HG02588 (cell line): ENCODE measurements at regions not wholly inside any gene's neighbourhood (a gene's known extent, or its start where the extent isn't known, plus 50 kb on each side); places are given as distances from the start of the nearest gene placed in this dataset.
"Not testable (repeated sequence)": the region's sequence is repeated elsewhere in the genome, so short reads cannot be mapped to it uniquely, and the experiment has no call there.

Experiments used
- ATAC-seq: cut with Tn5 transposase; IDR thresholded peaks from one replicate; pipeline ENCODE4 v1.9.1; 2021; ENCODE audit warnings: mild to moderate bottlenecking, moderate library complexity; ENCODE audit not compliant: unreplicated experiment

DNA sequence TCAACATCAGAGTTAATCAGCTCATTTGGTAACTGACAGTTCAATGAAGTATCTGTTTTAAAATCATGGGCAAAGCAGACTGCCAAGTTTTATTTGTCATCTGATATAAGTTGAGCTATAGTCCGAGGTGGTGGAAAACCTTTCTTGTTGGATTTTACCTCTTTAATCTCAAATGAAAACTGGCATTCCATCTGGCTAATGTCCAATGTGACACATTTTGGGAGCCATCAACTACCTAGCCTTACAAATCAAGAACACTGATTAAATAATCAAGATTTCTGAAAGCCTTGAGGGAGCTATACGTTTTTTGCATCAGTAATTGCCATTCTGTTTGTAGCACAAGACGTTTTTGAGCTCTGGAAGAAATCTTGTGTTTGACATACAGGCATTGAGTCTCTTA is 1380.5 kb upstream of the WWC1 start:
- ATAC-seq = no peak

DNA sequence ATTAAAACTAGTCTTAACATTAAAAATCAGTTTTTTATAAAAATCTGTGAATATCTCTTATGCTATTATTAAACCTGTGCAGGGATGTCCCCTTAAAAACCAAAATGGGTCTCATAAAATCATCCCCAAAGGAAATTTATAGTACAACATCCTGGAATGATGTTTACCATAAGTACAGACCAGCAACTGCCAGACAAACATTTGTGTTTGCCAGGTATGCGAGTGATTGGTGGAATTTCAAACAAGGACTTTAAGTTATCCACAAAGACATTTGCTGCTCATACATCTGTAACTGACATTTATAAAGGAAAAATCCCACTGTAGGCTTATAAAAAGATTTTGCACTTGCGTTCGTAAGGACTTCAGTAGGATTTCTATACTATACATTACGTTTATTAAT is 1375.4 kb upstream of the WWC1 start:
- ATAC-seq = no peak

DNA sequence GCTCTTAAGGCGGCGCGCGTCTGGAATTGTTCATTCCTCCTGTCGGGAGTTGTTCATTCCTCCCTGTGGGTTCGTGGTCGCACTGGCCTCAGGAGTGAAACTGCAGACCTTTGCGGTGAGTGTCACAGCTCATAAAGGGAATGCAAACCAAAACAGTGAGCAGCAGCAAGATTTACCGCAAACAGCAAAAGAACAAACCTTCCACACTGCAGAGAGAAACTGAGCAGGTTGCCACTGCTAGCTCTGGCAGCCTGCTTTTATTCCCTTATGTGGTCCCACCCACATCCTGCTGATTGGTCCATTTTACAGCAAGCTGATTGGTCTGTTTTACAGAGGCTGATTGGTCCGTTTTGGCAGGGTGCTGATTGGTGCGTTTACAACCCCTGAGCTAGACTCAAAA is 1365.3 kb upstream of the WWC1 start:
- ATAC-seq = no peak

DNA sequence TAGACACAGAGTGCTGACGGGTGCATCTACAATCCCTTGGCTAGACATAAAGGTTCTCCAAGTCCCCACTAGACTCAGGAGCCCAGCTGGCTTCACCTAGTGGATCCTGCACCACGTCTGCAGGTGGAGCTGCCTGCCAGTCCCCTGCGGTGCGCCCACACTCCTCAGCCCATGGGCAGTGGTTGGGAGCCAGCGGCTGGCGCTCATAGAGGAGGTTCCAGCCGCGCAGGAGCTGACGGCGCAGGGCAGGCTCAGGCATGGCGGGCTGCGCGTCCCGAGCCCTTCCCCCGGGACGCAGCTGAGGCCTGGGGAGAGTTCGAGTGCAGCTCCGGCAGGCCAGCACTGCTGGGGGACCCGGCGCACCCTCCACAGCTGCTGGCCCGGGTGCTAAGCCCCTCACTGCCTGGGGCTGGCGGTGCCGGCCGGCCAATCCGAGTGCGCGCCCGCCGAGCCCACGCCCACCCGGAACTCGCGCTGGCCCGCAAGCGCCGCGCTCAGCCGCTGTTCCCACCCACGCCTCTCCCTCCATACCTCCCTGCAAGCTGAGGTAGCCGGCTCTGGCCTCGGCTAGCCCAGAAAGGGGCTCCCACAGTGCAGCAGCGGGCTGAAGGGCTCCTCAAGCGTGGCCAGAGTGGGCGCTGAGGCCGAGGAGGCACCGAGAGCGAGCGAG is 1364.5 kb upstream of the WWC1 start:
- not testable (repeated sequence) for ATAC-seq

DNA sequence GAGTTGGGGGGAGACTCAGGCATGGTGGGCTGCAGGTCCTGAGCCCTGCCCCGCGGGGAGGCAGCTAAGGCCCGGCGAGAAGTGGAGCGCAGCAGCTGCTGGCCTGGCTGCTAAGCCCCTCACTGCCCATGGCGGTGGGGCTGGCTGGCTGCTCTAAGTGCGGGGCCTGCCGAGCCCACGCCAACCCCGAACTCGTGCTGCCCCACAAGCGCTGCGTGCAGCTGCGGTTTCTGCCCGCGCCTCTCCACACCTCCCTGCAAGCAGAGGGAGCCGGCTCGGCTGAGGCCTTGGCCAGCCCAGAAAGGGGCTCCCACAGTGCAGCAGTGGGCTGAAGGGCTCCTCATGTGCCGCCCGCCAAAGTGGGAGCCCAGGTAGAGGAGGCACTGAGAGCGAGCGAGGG is 1355.1 kb upstream of the WWC1 start:
- ATAC-seq = no peak

DNA sequence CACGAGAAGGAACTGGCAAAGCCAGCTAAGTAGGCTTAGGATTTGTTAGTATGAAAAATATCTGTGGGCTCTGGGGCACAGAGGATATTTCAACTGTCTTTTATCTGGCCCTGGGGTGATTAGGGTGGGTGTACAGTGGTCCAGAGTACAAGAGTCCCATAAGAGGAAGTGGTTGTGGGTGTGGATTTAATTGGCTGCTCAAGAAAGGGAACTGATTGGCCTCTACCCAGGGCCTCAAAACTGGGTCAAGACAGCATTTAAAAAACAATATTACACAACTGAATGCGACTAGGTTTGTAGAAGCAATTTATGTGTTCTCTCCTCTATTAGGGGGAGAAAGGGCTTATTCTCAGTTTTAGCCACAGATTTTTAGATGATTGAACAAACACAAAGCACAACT is 1353.4 kb upstream of the WWC1 start:
- no peak for ATAC-seq

DNA sequence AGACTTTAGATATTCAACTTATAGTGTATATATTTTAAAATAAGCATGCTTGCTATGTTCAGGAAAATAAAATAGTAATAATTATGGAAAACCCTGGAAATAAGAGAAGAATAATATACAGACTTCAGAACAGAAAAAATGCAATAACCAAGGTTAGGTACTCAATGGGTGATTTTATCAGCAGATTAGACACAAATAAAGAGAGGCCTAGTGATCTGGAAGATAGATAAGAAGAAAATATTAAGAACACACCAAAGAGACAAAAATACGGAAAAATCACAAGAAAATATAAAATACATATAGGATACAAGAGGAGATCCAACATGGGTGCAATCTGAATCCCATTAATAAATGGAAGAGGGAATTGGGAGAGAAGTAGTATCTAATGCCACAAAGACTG is 1348.5 kb upstream of the WWC1 start:
- no peak for ATAC-seq

DNA sequence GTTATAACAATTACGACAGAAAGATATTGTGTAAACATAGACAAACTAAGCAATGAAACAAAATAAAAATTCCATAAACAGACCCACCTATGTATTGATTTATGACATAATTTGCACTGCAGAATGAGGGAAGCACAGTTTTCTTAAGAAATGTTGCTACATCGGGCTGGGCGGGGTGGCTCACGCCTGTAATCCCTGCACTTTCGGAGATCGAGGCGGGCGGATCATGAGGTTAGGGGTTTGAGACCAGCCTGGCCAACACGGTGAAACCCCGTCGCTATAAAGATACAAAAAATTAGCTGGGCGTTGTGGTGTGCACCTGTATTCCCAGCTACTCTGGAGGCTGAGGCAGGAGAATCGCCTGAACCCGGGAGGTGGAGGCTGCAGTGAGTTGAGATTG is 1344.4 kb upstream of the WWC1 start:
- no peak for ATAC-seq

DNA sequence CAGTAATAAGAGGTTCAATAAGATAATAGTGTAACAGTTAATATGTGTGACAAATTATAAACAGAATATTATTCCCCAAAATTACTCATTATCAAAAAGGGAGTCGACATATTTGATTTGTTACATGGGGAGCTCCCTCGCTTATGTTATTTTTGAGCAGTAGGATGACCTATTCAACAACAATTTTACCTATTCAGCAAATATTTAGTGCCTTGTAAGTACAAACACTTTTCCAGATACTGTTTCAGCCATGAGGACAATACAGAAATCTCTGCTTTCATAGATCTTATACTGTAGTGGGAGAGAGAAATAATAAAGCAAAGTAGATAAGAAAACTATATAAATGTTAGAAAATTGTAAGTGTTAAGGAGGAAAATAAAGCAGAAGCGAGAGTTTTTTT is 1342.8 kb upstream of the WWC1 start:
- no peak for ATAC-seq

DNA sequence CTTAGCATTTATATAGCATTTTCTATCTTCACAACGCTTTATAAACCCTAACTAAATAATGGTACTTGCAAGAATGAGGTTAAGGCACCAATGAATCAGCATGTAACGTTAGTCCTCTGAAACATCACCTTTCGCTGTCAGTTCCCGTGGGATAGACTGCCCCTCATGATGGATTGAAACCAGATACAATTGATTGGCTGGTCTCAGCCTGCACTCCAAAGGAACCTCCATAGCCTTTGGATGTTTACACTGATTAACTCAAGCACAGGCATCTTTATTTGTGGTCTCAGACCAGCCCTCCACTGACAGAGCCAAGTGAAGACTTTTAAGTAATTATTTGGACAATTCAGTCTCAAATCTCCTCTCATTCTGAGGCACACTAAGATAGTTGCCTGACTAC is 1339.4 kb upstream of the WWC1 start:
- ATAC-seq = no peak

DNA sequence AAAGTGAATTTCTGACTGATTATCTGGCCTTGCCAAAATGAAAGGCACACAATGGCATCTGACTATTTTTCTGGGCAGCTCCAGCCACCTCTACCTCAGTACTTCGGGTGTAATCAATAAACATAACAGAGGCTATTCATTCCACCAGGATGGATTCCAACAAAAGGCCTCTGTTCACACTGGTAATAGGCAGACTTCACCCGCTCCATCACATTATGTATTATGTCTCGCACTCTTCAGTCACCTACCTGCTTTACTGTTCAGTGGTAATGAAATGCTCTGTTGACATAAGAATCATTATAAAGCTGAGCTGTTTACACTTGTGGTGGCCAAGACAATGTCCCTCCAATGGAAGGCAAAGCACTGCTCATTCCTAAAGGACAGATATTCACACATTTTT is 1333.7 kb upstream of the WWC1 start:
- no peak for ATAC-seq

DNA sequence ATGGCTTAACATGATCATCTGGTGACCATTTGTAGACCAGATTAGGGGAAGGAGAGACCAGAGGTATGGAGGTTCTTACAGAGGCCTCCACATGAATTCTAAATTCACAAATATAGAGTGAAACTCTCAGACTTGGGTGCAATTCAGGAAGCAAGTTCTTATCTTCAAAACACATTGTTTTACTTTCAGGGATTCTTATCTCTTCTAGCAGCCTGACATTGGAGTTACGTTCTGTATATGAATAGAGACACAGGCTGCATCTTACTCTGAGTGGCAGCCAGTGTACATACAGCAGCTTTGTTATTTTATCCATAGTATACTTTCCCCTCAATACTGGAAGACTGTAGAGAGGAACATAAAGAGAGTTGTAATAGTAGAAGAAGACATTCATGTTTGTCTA is 1331.7 kb upstream of the WWC1 start:
- no peak for ATAC-seq

DNA sequence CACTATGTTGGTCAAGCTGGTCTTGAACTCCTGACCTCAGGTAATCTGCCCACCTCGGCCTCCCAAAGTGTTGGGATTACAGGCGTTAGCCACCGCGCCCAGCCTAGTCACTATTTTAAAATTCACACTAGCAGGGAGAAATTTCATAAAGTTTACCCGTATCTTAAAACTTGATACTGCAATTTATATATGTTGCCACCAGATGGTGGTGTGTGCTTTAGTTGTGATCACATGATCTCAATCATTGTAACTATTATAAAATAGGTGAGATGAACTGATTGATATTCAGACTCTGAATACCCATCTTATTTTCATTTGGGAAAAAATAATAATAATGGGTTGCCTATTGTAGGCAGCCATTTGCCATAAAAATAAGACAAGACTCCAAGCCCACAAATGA is 1330.4 kb upstream of the WWC1 start:
- no peak for ATAC-seq

DNA sequence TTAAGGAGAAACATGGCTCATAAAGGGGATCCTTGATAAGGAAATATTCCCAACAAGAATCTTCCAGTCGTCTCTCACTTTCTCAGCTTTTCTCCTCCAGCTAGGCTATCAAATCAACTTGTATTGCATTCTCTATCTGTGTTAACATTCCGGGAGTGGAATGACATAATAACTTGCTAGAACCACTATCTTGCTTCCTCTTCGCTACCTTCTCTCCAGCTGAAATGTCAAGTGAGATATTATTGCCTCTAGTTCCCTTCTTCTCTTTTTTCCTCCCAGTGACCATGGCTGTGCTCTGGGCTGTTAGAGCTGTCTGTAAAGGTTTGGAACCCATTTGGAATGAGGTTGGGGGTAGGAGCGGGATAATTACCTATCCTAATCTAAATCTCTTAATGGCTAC is 1329.5 kb upstream of the WWC1 start:
- no peak for ATAC-seq

DNA sequence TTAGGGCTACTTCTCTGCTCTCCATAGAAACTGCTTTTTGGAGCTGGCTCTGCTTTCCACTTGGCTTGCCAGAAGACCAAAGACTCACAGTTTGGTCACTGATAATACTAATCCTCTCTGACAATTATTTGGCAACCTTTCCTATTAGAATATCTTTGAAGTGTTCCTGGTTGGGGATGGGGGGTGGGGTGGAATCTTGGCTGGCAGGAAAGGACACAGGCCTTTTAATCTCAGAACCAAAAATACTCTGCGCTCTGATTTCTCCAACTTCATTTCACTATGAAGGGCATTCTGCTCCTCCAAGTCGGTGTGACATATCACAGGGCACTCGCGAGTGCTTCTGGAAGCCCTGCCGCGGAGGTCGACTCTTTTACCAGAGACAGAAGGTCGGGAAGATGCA is 1329.0 kb upstream of the WWC1 start:
- no peak for ATAC-seq

DNA sequence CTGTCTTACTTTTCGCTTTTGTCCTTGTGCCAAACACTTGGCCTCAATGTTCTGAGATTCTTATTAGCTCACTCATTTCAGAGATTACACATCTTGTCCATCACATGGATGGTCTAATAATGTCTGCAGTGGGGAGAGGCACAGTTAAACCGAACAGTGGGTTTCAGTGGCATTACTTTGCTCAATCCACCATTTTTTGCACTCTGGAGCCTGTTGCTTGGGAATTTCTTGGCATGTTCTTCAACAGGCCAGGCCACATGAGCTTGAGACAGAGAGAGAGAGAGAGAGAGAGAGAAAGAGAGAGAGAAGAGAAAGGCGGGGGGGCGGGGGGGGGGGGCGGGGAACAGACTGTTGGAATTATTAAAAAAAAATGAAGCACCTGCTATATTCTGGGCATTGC is 1327.8 kb upstream of the WWC1 start:
- no peak for ATAC-seq

DNA sequence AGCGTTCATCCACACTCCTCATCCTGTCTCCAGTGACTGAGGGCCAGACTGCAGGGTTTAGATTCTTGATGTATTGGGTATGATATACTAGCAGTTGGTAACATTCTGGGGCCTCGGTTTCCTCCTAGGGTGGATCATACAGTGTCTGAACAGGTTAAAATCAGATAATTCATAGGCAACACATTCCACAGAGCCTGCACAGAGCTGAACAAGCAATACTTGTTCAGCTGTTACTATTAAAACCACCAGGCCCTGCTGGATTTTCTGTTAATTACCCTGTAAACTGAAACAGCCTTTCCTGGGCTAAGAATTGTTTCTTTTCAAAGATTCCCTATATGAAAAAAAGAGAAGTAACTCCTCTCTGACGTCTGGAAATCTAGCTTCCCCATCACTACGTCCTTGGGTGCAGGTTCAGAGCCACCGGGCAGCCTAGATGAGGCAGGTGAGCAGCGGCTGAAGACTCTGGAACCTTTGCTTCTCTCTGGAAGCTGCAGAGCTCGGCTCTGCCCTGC is 1313.5 kb upstream of the WWC1 start:
- no peak for ATAC-seq

DNA sequence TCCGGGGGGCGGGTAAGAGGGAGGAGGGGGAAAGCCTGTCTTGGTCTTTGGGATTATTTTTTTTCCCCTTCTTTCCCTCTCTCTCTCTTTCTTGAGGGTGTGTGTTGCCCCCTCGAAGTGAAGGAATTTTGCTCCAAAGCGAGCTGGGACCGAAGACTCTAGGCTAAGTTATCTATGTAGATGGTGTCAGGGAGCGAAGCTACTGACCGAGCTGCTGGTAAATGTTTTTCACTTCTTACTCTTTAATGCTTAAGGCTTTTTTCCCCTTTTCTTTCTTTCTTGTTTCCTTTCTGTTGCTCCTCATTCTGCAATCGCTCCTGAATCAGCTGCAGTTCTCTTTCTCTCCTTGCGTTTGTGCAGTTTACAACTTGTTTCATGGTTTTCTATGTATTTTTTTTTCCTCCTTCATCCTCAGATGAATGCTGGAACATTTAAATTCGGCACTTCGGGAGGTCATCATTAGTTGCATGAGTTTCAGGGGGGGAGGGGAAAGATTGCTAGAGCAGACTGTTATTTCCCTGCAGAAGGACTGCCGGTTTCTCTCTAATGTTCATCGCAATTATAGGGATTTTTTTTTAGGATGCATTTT is 1312.0 kb upstream of the WWC1 start:
- no peak for ATAC-seq

DNA sequence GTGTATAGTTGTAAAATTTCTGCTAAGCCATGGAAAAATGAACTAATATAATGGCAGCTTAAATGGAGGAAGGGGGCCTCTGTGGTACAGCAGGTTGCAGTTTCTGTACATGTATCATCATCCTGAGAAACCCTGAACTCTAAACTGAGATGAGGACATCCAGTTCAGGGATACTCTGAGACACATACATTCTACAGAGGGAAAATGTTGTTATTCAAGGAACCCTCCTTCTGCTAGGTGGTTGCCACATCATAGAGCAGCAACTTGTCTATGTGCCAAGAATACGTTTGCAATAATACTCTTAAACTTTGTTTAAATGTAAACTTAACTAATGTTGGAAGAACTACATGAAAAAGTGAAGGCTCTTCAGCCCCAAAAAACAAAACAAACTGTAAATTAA is 1310.8 kb upstream of the WWC1 start:
- ATAC-seq = no peak

DNA sequence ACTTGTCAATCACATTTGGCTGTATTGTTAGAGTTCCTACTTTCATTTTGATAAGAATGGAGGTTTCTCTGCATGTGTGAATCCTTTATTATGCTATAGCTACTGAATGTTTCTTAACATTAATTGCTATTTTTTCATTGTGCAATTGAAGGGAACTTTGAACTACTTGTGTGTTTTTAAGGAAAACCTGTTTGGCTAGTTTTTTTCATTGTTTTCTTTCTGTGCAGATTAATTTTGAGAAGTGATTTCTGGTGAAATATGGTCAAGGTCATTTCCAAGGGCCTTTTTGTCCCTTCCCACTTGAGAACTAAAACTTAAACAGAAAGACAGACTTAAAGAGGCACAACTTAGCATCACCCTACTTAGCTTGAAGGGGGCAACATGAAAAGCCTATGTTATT is 1309.2 kb upstream of the WWC1 start:
- no peak for ATAC-seq

DNA sequence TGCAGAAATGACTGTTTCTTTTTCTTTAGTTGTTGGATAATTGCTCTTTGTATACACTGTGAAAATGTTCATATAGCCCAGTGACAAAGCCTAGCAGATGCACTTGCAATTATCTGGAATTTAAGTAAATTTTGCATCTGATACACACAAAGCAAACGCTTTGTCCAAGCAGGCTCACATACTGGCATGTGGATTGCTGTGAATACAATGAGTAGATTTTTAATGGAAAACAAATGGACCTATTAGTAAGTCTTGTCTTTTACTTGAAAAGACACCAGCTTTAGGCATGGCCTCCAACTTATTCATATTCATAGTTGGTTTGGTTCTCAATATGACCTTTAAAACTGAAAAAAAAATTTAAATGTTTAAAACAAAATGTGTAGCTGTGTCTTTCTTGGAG is 1299.8 kb upstream of the WWC1 start:
- ATAC-seq = no peak

DNA sequence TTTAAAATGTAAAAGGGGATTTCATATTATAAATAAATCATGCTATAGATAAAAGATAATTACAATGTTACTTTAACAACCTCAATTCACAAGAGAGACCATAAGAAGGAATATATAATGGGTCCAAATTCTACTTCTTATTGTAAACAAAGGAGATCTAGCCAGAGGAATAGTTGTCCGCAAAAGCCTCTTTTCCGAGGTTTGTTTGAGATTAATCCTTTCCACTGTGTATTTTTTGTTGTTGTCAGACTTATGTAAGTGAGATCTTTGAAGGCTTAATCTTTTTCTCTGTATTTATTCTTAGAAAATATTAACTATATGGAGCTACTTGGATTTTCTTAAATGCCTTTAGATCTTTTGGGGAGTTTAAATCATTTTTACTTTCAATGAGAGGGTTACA is 1299.3 kb upstream of the WWC1 start:
- ATAC-seq = no peak
